Stimulated activated CD8-positive, alpha-beta memory T cell treated with anti-CD3 and anti-CD28 coated beads, Interleukin-12 subunit alpha, Interleukin-12 subunit beta, amount 100 ng/mL, for 4 hours (primary cell): ENCODE measurements at regions not wholly inside any gene's neighbourhood (a gene's known extent, or its start where the extent isn't known, plus 50 kb on each side); places are given as distances from the start of the nearest gene placed in this dataset.
"Not testable (repeated sequence)": the region's sequence is repeated elsewhere in the genome, so short reads cannot be mapped to it uniquely, and the experiment has no call there.

Source experiments
- DNase-seq: peaks from one replicate; pipeline ENCODE4 v3.0.0-alpha.2; 2020; ENCODE audit warnings: low read depth

- DNase-seq = no peak
Measured at GRCh38 chr6:140535511-140535910, 1161.1 kb upstream of the CITED2 start.

GRCh38 chr6:140533526-140533925, 1159.1 kb upstream of the CITED2 start:
- no peak for DNase-seq

GRCh38 chr6:140504776-140505175, 1130.3 kb upstream of the CITED2 start:
- DNase-seq = no peak

GRCh38 chr6:140500849-140501248, 1126.4 kb upstream of the CITED2 start:
- no peak for DNase-seq

GRCh38 chr6:140499607-140500006, 1125.2 kb upstream of the CITED2 start:
- DNase-seq = no peak

- DNase-seq = no peak
Measured at GRCh38 chr6:140494321-140495108, 1120.1 kb upstream of the CITED2 start.

- not testable (repeated sequence) for DNase-seq
Measured at GRCh38 chr6:140493470-140493869, 1119.0 kb upstream of the CITED2 start.

- DNase-seq = no peak
Measured at GRCh38 chr6:140490081-140490480, 1115.6 kb upstream of the CITED2 start.

- DNase-seq = no peak
Measured at GRCh38 chr6:140487586-140487985, 1113.1 kb upstream of the CITED2 start.

GRCh38 chr6:140486450-140487361, 1112.3 kb upstream of the CITED2 start:
- DNase-seq = no peak

- DNase-seq = no peak
Measured at GRCh38 chr6:140485740-140486449, 1111.4 kb upstream of the CITED2 start.

GRCh38 chr6:140480852-140481251, 1106.4 kb upstream of the CITED2 start:
- no peak for DNase-seq

- DNase-seq = no peak
Measured at GRCh38 chr6:140478631-140479030, 1104.2 kb upstream of the CITED2 start.

- no peak for DNase-seq
Measured at GRCh38 chr6:140475086-140475485, 1100.6 kb upstream of the CITED2 start.

GRCh38 chr6:140464720-140465119, 1090.3 kb upstream of the CITED2 start:
- no peak for DNase-seq

- DNase-seq = no peak
Measured at GRCh38 chr6:140463312-140463710, 1088.9 kb upstream of the CITED2 start.

- DNase-seq = no peak
Measured at GRCh38 chr6:140462453-140463311, 1088.2 kb upstream of the CITED2 start.

- no peak for DNase-seq
Measured at GRCh38 chr6:140462076-140462452, 1087.6 kb upstream of the CITED2 start.

- DNase-seq = no peak
Measured at GRCh38 chr6:140460267-140460666, 1085.8 kb upstream of the CITED2 start.

- no peak for DNase-seq
Measured at GRCh38 chr6:140459209-140459608, 1084.8 kb upstream of the CITED2 start.

GRCh38 chr6:140446241-140446640, 1071.8 kb upstream of the CITED2 start:
- no peak for DNase-seq
